ENCODE measurements at regions not wholly inside any gene's neighbourhood (a gene's known extent, or its start where the extent isn't known, plus 50 kb on each side); places are given as distances from the start of the nearest gene placed in this dataset.

DNA sequence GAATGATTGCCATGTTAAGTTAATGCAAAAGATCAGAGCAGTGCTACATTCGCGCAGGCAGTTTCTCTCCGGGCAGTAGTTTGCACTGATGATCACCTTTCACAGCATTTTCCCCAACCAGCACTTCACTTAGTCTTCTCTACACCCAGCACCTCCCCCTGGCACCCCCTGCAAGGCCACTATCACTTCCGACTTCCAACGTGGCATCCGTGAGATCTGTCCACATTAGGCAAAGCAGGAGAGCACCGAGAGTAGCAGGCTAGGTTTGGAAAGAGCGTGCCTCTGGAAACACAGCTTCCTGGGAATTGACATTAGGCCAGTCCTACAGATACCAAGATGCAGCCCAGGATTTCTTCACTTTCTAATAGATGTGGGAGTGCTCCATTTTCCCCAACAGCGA is 180.2 kb upstream of the CDIN1 start:
- TF ChIP-seq ZNF792 (tag by site-specific recombination; IDR thresholded peaks at IDR 0.05) (no peak), CTCF (tag by site-specific recombination; IDR thresholded peaks at IDR 0.05) (no peak), ZNF341 (tag by site-specific recombination; IDR thresholded peaks at IDR 0.05; ENCODE audit: low read depth) (no peak), ATF2 (tag by site-specific recombination; IDR thresholded peaks at IDR 0.05; ENCODE audit: low read depth) (no peak), ZNF184 (tag by site-specific recombination; IDR thresholded peaks at IDR 0.05) (no peak), ZNF132 (tag by site-specific recombination; IDR thresholded peaks at IDR 0.05; ENCODE audit: borderline replicate concordance) (no peak)
- TF ChIP-seq, protein P1, sequence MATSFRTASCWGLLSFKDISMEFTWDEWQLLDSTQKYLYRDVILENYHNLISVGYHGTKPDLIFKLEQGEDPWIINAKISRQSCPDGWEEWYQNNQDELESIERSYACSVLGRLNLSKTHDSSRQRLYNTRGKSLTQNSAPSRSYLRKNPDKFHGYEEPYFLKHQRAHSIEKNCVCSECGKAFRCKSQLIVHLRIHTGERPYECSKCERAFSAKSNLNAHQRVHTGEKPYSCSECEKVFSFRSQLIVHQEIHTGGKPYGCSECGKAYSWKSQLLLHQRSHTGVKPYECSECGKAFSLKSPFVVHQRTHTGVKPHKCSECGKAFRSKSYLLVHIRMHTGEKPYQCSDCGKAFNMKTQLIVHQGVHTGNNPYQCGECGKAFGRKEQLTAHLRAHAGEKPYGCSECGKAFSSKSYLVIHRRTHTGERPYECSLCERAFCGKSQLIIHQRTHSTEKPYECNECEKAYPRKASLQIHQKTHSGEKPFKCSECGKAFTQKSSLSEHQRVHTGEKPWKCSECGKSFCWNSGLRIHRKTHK (tag by site-specific recombination; IDR thresholded peaks at IDR 0.05) = no peak

All from HEK293 (cell line).